HEK293T (cell line): ENCODE measurements at regions not wholly inside any gene's neighbourhood (a gene's known extent, or its start where the extent isn't known, plus 50 kb on each side); places are given as distances from the start of the nearest gene placed in this dataset.

Experiments
- BHLHE40 ChIP-seq: fragments of 450-650 bp; IDR thresholded peaks from 2 replicates; pipeline ENCODE4 v1.6.1; 2016; ENCODE audit warnings: mild to moderate bottlenecking, moderate library complexity, borderline replicate concordance
- FOXA1 ChIP-seq: fragments of 450-650 bp; IDR thresholded peaks from 2 replicates; pipeline ENCODE4 v1.6.1; 2016; ENCODE audit warnings: mild to moderate bottlenecking
- FOXK2 ChIP-seq: fragments of 450-650 bp; IDR thresholded peaks from 2 replicates; pipeline ENCODE4 v1.6.1; 2016; ENCODE audit warnings: mild to moderate bottlenecking
- FOXM1 ChIP-seq: fragments of 450-650 bp; IDR thresholded peaks from 2 replicates; pipeline ENCODE4 v1.6.1; 2017; ENCODE audit warnings: mild to moderate bottlenecking, borderline replicate concordance
- NFRKB ChIP-seq: fragments of 450-650 bp; IDR thresholded peaks from 2 replicates; pipeline ENCODE4 v1.6.1; 2016; ENCODE audit warnings: mild to moderate bottlenecking, moderate library complexity
- SP1 ChIP-seq: fragments of 450-650 bp; IDR thresholded peaks from 2 replicates; pipeline ENCODE4 v1.6.1; 2017
- SUZ12 ChIP-seq: fragments of 450-650 bp; IDR thresholded peaks from 2 replicates; pipeline ENCODE4 v1.6.1; 2016; ENCODE audit warnings: mild to moderate bottlenecking
- TF ChIP-seq, protein P1 (sequence below): fragments of 450-650 bp; IDR thresholded peaks from 2 replicates; pipeline ENCODE4 v1.6.1; 2016

DNA sequence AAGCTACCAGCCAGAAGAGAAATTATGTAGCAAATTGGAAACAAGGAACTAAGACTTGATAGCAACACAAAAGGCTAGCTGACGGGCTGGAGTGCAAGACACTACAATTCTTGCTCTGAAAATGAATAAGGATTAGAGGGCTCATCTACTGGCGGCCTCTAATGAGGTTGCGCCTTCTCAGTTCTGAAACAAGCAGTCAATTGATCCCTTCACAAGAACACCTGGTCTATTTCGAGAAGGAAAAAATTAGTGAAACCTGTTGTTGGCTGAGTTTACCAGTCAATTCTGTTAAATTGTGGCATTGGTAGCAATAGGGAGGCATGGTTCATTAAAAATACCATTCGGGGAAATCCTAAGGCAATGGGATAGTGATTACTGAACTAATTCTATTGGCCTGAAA lies 74.8 kb upstream of the JARID2 start:
- TF ChIP-seq FOXM1 (no peak), FOXK2 (no peak), NFRKB (no peak), SP1 (no peak), BHLHE40 (no peak), SUZ12 (no peak), FOXA1 (no peak)
- TF ChIP-seq, protein P1, sequence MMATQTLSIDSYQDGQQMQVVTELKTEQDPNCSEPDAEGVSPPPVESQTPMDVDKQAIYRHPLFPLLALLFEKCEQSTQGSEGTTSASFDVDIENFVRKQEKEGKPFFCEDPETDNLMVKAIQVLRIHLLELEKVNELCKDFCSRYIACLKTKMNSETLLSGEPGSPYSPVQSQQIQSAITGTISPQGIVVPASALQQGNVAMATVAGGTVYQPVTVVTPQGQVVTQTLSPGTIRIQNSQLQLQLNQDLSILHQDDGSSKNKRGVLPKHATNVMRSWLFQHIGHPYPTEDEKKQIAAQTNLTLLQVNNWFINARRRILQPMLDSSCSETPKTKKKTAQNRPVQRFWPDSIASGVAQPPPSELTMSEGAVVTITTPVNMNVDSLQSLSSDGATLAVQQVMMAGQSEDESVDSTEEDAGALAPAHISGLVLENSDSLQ = no peak
